ENCODE measurements at regions not wholly inside any gene's neighbourhood (a gene's known extent, or its start where the extent isn't known, plus 50 kb on each side); places are given as distances from the start of the nearest gene placed in this dataset.
A peak's percentile ranks its signal among the peaks of the same experiment; 100 is the strongest.

- intact Hi-C loops (cut with DNase I), result no loop called here
Measured at GRCh38 chr9:88242879-88243278, 104.6 kb upstream of the SPATA31C2 start.

GRCh38 chr9:88237991-88238571 lies 99.8 kb upstream of the SPATA31C2 start:
- Histone ChIP-seq H3K9me3 (no peaks in the 10 kb centered on the region), H3K36me3 (no peaks in the 10 kb centered on the region), H3K27me3 (no peaks in the 10 kb centered on the region), H3K4me3 (no peak overlapping the region), H3K27ac (no peak overlapping the region), H3K4me1 (peaks cover 0 to 3% of the 10 kb centered on the region in 2 donors)
- TF ChIP-seq CTCF (IDR thresholded peaks at IDR 0.05), result no peak
- intact Hi-C loops (cut with DNase I), result no loop called here
- no peak for DNase-seq
- ATAC-seq, result no peak

More at GRCh38 chr9:88242879-88243278, 104.6 kb upstream of the SPATA31C2 start:
- Histone ChIP-seq H3K9me3 (no peaks in the 10 kb centered on the region), H3K4me1 (no peaks in the 10 kb centered on the region), H3K27ac (no peak overlapping the region), H3K36me3 (no peaks in the 10 kb centered on the region), H3K4me3 (no peak overlapping the region), H3K27me3 (no peaks in the 10 kb centered on the region)
- no peak for TF ChIP-seq CTCF (IDR thresholded peaks at IDR 0.05)
- ATAC-seq, result no peak
- DNase-seq, result no peak

- TF ChIP-seq CTCF (IDR thresholded peaks at IDR 0.05), result no peak
- Histone ChIP-seq H3K27ac (no peak overlapping the region), H3K27me3 (no peaks in the 10 kb centered on the region), H3K36me3 (no peaks in the 10 kb centered on the region), H3K4me1 (peaks cover 0 to 3% of the 10 kb centered on the region in 2 donors), H3K9me3 (no peaks in the 10 kb centered on the region), H3K4me3 (no peak overlapping the region)
- ATAC-seq (no peak), DNase-seq (peak in 1 of 4 donors; percentile 26)
- intact Hi-C loops (cut with DNase I), result no loop called here
Measured at GRCh38 chr9:88237479-88237961, 99.2 kb upstream of the SPATA31C2 start.

DNA sequence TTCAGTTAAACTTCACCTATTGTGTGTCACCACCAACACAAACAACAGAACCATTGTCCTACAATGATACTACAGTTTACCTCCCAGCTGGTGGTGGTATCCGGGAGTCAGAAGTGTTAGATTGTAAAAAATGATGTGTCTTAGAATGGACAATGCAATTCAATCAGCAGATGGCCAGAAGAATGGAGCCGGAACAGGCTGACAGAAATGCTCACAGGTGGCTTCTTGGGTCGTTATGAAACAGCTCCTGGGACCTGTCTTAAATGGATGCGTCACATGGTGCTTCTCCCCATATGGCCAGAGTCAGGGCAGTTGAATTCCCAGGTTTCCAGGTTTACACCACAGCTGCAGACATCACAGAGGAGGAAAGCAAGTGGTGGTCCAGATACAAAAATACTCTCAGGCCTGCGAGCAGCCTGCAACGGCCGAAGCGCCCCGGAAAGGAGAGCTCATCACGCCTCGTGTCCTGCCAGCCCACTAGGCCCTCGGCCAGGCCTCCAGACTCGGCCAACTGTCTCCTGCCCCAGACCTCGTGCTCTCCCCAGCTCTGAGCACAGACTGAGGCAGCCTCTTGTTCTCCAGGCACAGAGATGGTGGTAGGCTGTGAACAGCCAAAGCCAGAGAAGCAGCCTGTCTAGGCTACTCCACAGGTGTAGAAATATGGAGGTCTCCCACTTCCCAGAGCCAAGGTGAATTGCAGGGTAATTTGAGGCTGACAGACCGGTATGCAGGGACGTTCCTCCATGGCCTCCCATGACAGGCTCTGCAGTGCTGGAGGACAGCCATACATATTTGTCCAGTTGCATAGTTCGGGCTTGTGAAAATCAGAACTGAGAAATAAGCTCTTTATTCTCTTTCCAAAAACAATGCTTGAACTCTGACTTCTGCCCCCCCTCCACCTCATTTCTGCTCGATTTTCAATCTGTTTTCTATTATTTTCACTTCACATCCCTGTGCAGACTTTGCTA lies 98.5 kb upstream of the SPATA31C2 start:
- Histone ChIP-seq H3K4me1 (peaks cover 0 to 3% of the 10 kb centered on the region in 2 donors), H3K27me3 (no peaks in the 10 kb centered on the region), H3K36me3 (no peaks in the 10 kb centered on the region), H3K9me3 (no peaks in the 10 kb centered on the region), H3K27ac (no peak overlapping the region), H3K4me3 (no peak overlapping the region)
- intact Hi-C loops (cut with DNase I), result no loop called here
- ATAC-seq, result peak; percentile 47
- DNase-seq, result peak in 3 of 4 donors; percentile 79 to 80 (median 80)
- TF ChIP-seq CTCF (IDR thresholded peaks at IDR 0.05), result no peak

DNA sequence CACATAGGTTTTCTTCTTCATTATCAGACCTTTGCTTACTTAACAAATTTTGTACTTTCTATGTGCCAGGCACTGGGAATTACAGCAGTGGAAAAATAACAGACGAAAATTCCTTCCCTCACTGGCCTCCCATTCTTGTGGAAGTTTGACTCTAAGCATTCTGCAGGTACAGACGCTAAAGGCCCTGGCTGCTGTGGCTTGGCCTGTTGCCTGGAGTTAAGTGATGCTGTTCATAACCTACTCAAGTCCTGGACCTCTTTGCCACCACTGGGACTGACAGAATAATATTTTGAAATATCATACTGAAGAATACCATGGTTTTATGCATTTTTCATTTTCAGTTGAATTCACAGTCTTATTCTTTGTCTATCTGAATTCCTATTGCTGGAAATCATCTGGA lies 97.3 kb upstream of the SPATA31C2 start:
- no peaks in the 10 kb centered on the region for H3K27me3 ChIP-seq
- DNase-seq (no peak), ATAC-seq (no peak)
- H3K4me3 ChIP-seq, result no peak overlapping the region
- no peak overlapping the region for H3K27ac ChIP-seq
- TF ChIP-seq CTCF (IDR thresholded peaks at IDR 0.05), result no peak
- H3K9me3 ChIP-seq, result no peaks in the 10 kb centered on the region
- H3K4me1 ChIP-seq, result peaks cover 0 to 3% of the 10 kb centered on the region in 2 donors
- intact Hi-C loops (cut with DNase I), result no loop called here
- no peaks in the 10 kb centered on the region for H3K36me3 ChIP-seq
